H9 (cell line): ENCODE measurements at regions not wholly inside any gene's neighbourhood (a gene's known extent, or its start where the extent isn't known, plus 50 kb on each side); places are given as distances from the start of the nearest gene placed in this dataset.

Source experiments
- DNase-seq: peaks from one replicate; pipeline ENCODE4 v3.0.0-alpha.2; 2017
- H2AFZ ChIP-seq: one replicate; pipeline ENCODE4 v1.6.1; 2013; ENCODE audit warnings: mild to moderate bottlenecking, low read length, control low read depth, moderate library complexity
- H2AK5ac ChIP-seq: 2 replicates; pipeline ENCODE4 v1.6.1; 2013; ENCODE audit warnings: low read length, control low read depth, mixed read lengths; ENCODE audit not compliant: insufficient read length
- H2BK120ac ChIP-seq: one replicate; pipeline ENCODE4 v1.6.1; 2013; ENCODE audit warnings: low read depth, mild to moderate bottlenecking, low read length, control low read depth, inconsistent platforms; ENCODE audit not compliant: poor library complexity, severe bottlenecking
- H2BK12ac ChIP-seq: 2 replicates; pipeline ENCODE4 v1.6.1; 2013; ENCODE audit warnings: low read length, control low read depth, mixed read lengths, low read depth; ENCODE audit not compliant: insufficient read length
- H2BK15ac ChIP-seq: 2 replicates; pipeline ENCODE4 v1.6.1; 2013; ENCODE audit warnings: low read depth, low read length, control low read depth
- H2BK20ac ChIP-seq: one replicate; pipeline ENCODE4 v1.6.1; 2013; ENCODE audit warnings: low read depth, mild to moderate bottlenecking, low read length, control low read depth, inconsistent platforms; ENCODE audit not compliant: poor library complexity, severe bottlenecking
- H2BK5ac ChIP-seq: 2 replicates; pipeline ENCODE4 v1.6.1; 2013; ENCODE audit warnings: low read length, control low read depth, mixed read lengths; ENCODE audit not compliant: insufficient read length
- H3K14ac ChIP-seq: 2 replicates; pipeline ENCODE4 v1.6.1; 2013; ENCODE audit warnings: low read length, control low read depth; ENCODE audit not compliant: insufficient read depth
- H3K18ac ChIP-seq: 2 replicates; pipeline ENCODE4 v1.6.1; 2013; ENCODE audit warnings: low read depth, mild to moderate bottlenecking, mixed read lengths, low read length, control low read depth; ENCODE audit not compliant: insufficient read length
- H3K23ac ChIP-seq: 2 replicates; pipeline ENCODE4 v1.6.1; 2013; ENCODE audit warnings: low read length, control low read depth, mixed read lengths, low read depth; ENCODE audit not compliant: insufficient read length
- H3K23me2 ChIP-seq: 2 replicates; pipeline ENCODE4 v1.6.1; 2013; ENCODE audit warnings: low read depth, mild to moderate bottlenecking, mixed read lengths, low read length, control low read depth; ENCODE audit not compliant: insufficient read length, poor library complexity, severe bottlenecking
- H3K27ac ChIP-seq: 2 replicates; pipeline ENCODE4 v1.5.1; 2013; ENCODE audit warnings: low read length, control low read depth, mixed read lengths, low read depth; ENCODE audit not compliant: insufficient read length
- H3K27me3 ChIP-seq: 2 replicates; pipeline ENCODE4 v1.6.1; 2013; ENCODE audit warnings: low read length, control low read depth, inconsistent platforms; ENCODE audit not compliant: insufficient read depth
- H3K4ac ChIP-seq: 2 replicates; pipeline ENCODE4 v1.6.1; 2013; ENCODE audit warnings: low read depth, mild to moderate bottlenecking, control low read depth, inconsistent platforms, low read length, moderate library complexity
- H3K4me1 ChIP-seq: 2 replicates; pipeline ENCODE4 v1.6.1; 2013; ENCODE audit warnings: low read length, control low read depth, inconsistent platforms; ENCODE audit not compliant: insufficient read depth
- H3K4me2 ChIP-seq: 2 replicates; pipeline ENCODE4 v1.6.1; 2013; ENCODE audit warnings: low read length, control low read depth, mixed read lengths; ENCODE audit not compliant: insufficient read length, insufficient read depth
- H3K56ac ChIP-seq: 2 replicates; pipeline ENCODE4 v1.6.1; 2013; ENCODE audit warnings: low read depth, mild to moderate bottlenecking, mixed read lengths, low read length, control low read depth; ENCODE audit not compliant: insufficient read length
- H3K79me1 ChIP-seq: 2 replicates; pipeline ENCODE4 v1.6.1; 2013; ENCODE audit warnings: low read depth, mild to moderate bottlenecking, moderate library complexity, low read length, control low read depth, inconsistent platforms; ENCODE audit not compliant: insufficient read depth, poor library complexity, severe bottlenecking
- H3K79me2 ChIP-seq: 2 replicates; pipeline ENCODE4 v1.6.1; 2013; ENCODE audit warnings: low read length, control low read depth, inconsistent platforms; ENCODE audit not compliant: insufficient read depth
- H3K9ac ChIP-seq: 2 replicates; pipeline ENCODE4 v1.6.1; 2013; ENCODE audit warnings: low read length, control low read depth, mixed read lengths; ENCODE audit not compliant: insufficient read length; ENCODE audit errors: extremely low read depth
- H3K9me3 ChIP-seq: one replicate; pipeline ENCODE4 v1.6.1; 2013; ENCODE audit warnings: low read depth, low read length, inconsistent platforms; ENCODE audit not compliant: control insufficient read depth
- H3T11ph ChIP-seq: one replicate; pipeline ENCODE4 v1.6.1; 2013; ENCODE audit warnings: mild to moderate bottlenecking, low read length, control low read depth, inconsistent platforms
- H4K20me1 ChIP-seq: one replicate; pipeline ENCODE4 v1.6.1; 2013; ENCODE audit not compliant: control insufficient read depth, insufficient read length, insufficient read depth
- H4K5ac ChIP-seq: 2 replicates; pipeline ENCODE4 v1.6.1; 2013; ENCODE audit warnings: low read depth, mild to moderate bottlenecking, mixed read lengths, low read length, control low read depth; ENCODE audit not compliant: insufficient read length
- H4K8ac ChIP-seq: replicated peaks from 2 replicates; pipeline ENCODE4 v1.6.1; 2013; ENCODE audit warnings: low read length, control low read depth, mixed read lengths, low read depth; ENCODE audit not compliant: insufficient read length
- H4K91ac ChIP-seq: 2 replicates; pipeline ENCODE4 v1.6.1; 2013; ENCODE audit warnings: low read depth, mild to moderate bottlenecking, moderate library complexity, mixed read lengths, low read length, control low read depth; ENCODE audit not compliant: insufficient read length
- H3K27ac Mint-ChIP-seq, 3 experiments: 2 replicates in 2 of 3; 3 replicates in 1 of 3; pipeline ENCODE4 v1.8.0; 2020 to 2021; ENCODE audit warnings: mixed read lengths in 3 of 3, mild to moderate bottlenecking in 1 of 3, moderate library complexity in 1 of 3
- H3K27me3 Mint-ChIP-seq: 2 replicates; pipeline ENCODE4 v1.8.0; 2021; ENCODE audit warnings: low read depth, mild to moderate bottlenecking, moderate library complexity, mixed read lengths
- H3K36me3 Mint-ChIP-seq, 3 experiments: 2 replicates in 2 of 3; 3 replicates in 1 of 3; pipeline ENCODE4 v1.8.0; 2020 to 2021; ENCODE audit warnings: low read depth in 3 of 3, mixed read lengths in 3 of 3; ENCODE audit not compliant: insufficient read depth in 1 of 3
- H3K4me1 Mint-ChIP-seq, 2 experiments: 2 replicates each; pipeline ENCODE4 v1.8.0; 2020; ENCODE audit warnings: mixed read lengths in 2 of 2
- H3K4me3 Mint-ChIP-seq, 2 experiments: 2 replicates in 1 of 2; 3 replicates in 1 of 2; pipeline ENCODE4 v1.8.0; 2020 to 2021; ENCODE audit warnings: mild to moderate bottlenecking in 2 of 2, mixed read lengths in 2 of 2, moderate library complexity in 1 of 2
- H3K9me3 Mint-ChIP-seq, 2 experiments: 2 replicates in 1 of 2; 3 replicates in 1 of 2; pipeline ENCODE4 v1.8.0; 2020; ENCODE audit warnings: mild to moderate bottlenecking in 2 of 2, mixed read lengths in 2 of 2, moderate library complexity in 1 of 2
- WGBS: extraction: QIAGEN DNeasy Blood & Tissue Kit; methylation state at CpG from one replicate; pipeline ENCODE4 v1.1.7; 2013; ENCODE audit warnings: missing lambda C conversion rate, low lambda C conversion rate, mixed read lengths; ENCODE audit not compliant: insufficient read length; ENCODE audit errors: extremely low coverage; 5-methylcytosine and 5-hydroxymethylcytosine counted together
- TF ChIP-seq, protein P1 (sequence below): fragments of 200-600 bp; sonication (generic); conservative IDR thresholded peaks from 3 replicates; pipeline ENCODE4 v1.8.0; 2021; ENCODE audit warnings: antibody characterized with exemption, mild to moderate bottlenecking

DNA sequence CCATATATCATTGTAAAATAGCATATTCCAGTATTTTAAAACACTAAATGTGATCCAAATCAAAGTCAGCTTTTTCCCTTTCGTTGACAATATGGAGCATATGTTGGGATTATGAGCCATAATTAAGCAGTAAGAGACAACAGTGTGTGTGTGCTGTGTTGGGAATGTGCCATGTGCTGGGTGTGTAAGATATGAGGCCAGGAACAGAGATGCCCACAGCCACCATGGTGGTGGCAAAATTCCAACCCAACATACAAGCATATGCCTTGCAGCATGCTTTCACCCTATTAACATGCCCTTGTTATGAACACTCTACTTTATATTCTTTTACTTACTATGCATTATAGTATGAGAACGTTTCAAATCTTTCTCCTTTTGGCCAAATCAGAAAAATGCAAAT, 1560.4 kb upstream of the TENM3 start:
- H3K79me2 ChIP-seq = no peaks in the 10 kb centered on the region
- H3K4me2 ChIP-seq = no peak overlapping the region
- H3K79me1 ChIP-seq = no peaks in the 10 kb centered on the region
- H2BK20ac ChIP-seq = no peak overlapping the region
- H3K27ac ChIP-seq = no peak overlapping the region
- no peak overlapping the region for H4K91ac ChIP-seq
- no peak overlapping the region for H2AK5ac ChIP-seq
- Mint-ChIP-seq H3K36me3 (no peaks in the 10 kb centered on the region), H3K9me3 (no peaks in the 10 kb centered on the region; a peak in 2 of 5 replicates), H3K4me3 (no peak overlapping the region), H3K27ac (no peak overlapping the region), H3K4me1 (no peaks in the 10 kb centered on the region), H3K27me3 (no peaks in the 10 kb centered on the region)
- H4K5ac ChIP-seq = no peak overlapping the region
- H2AFZ ChIP-seq = no peak overlapping the region
- H2BK120ac ChIP-seq = no peak overlapping the region
- whole genome bisulfite sequencing = no CpG with 5 or more reads among the region's 2 CpGs
- no peak overlapping the region for H4K8ac ChIP-seq
- H3K14ac ChIP-seq = no peak overlapping the region
- H3K4me1 ChIP-seq = no peaks in the 10 kb centered on the region; the same call in 1 of the 2 replicates
- H3K9me3 ChIP-seq = no peaks in the 10 kb centered on the region
- H2BK5ac ChIP-seq = no peak overlapping the region
- no peaks in the 10 kb centered on the region for H3K27me3 ChIP-seq
- H3K4ac ChIP-seq = no peak overlapping the region
- no peak overlapping the region for H2BK12ac ChIP-seq
- no peak overlapping the region for H3T11ph ChIP-seq
- H3K56ac ChIP-seq = no peak overlapping the region
- no peak for DNase-seq
- H3K23me2 ChIP-seq = no peaks in the 10 kb centered on the region
- TF ChIP-seq, protein P1, sequence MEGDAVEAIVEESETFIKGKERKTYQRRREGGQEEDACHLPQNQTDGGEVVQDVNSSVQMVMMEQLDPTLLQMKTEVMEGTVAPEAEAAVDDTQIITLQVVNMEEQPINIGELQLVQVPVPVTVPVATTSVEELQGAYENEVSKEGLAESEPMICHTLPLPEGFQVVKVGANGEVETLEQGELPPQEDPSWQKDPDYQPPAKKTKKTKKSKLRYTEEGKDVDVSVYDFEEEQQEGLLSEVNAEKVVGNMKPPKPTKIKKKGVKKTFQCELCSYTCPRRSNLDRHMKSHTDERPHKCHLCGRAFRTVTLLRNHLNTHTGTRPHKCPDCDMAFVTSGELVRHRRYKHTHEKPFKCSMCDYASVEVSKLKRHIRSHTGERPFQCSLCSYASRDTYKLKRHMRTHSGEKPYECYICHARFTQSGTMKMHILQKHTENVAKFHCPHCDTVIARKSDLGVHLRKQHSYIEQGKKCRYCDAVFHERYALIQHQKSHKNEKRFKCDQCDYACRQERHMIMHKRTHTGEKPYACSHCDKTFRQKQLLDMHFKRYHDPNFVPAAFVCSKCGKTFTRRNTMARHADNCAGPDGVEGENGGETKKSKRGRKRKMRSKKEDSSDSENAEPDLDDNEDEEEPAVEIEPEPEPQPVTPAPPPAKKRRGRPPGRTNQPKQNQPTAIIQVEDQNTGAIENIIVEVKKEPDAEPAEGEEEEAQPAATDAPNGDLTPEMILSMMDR = no peak
- no peak overlapping the region for H3K23ac ChIP-seq
- H4K20me1 ChIP-seq = no peaks in the 10 kb centered on the region
- H2BK15ac ChIP-seq = no peak overlapping the region
- no peak overlapping the region for H3K18ac ChIP-seq
- no peak overlapping the region for H3K9ac ChIP-seq
